ENCODE measurements at regions not wholly inside any gene's neighbourhood (a gene's known extent, or its start where the extent isn't known, plus 50 kb on each side); places are given as distances from the start of the nearest gene placed in this dataset.

DNA sequence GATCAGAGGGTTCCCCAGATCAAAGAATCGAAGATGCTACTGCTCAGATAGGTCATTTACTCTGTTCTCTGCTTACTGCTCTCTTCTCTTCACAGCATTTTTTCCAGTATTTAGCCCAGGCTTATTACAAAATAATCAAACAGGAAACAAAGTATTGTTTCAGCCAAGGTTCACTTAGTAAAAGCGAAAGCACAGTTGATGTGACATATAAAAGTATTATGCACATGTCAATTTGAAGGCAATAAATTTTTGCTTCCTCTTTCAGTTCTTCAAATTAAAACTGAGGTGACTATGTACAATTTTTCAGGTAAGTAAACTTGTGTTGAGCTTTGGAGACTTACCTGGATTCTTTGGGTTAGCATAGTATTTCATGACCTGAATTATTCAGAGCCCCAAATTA is 262.8 kb upstream of the CHST9 start:
- no peak for DNase-seq

DNA sequence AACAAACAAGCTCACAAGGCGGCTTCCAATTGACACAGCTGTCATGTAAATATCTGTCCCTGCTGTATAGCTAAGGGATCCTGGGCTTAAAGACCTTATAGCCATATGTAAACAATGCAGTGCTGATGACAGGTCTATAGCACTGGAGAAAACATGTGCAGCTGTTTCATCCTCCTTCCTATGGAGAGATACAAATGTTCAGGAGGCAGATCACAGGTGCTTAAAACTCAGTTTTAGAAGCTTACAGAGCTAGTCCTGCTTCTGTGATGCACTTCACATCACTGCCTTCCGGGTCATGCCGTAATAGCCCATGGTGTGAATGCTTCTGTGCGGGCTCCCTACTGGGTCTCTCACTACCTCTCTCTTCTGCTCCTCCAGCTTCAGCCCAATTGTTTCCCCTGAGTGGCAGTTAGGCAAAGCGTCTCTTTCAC is 262.4 kb upstream of the CHST9 start:
- DNase-seq, result no peak

DNA sequence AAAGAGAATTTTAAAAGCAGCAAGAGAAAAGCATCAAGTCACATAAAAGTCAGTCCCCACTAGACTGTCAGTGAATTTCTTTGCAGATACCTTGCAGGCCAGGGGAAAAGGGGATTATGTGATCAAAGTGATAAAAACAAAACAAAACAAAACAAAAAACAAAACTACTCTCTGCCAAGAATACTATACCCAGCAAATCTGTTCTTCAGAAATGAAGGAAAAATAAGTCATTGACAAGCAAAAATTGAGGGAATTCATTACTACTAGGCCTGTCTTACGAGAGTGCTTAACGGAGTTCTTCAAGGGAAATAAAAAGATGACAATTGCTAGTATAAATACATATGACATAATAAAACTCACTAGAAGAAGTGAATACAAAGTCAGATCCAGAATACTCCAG is 245.5 kb upstream of the CHST9 start:
- no peak for DNase-seq

DNA sequence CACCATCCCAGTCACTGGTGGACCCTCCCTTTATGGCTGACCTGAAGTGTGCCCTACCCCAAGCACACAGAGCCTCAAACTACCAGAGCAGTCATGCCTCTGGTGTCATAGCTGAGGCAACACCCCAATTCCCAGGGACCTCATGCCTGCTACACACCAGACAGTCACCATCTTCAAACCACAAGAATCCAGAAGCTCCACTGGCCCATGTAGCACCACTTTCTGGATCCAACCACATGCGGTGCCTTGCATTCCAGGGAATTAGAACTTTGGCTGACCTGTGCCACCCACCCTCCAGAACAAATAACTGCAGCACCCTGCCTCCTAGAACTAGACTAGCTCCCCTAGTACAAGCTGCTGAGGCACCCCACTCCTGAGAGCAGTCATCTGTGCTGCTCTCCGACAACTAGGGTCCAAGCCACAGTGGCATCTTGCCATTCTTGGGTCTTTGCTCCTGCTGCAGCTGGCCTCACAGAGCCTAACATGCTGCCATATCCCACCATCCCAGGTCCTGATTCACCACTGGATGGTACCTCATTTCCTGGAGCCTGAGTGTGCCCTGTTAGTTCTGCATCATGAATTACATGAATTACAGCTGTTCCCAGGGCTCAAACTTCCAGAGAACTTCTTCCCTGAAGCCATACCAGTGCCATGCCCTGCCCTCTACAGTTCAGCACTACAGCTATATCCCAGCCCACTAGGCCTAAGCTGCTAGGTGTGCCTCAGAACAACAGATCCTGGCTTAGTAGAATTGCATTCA is 243.8 kb upstream of the CHST9 start:
- no peak for DNase-seq

DNA sequence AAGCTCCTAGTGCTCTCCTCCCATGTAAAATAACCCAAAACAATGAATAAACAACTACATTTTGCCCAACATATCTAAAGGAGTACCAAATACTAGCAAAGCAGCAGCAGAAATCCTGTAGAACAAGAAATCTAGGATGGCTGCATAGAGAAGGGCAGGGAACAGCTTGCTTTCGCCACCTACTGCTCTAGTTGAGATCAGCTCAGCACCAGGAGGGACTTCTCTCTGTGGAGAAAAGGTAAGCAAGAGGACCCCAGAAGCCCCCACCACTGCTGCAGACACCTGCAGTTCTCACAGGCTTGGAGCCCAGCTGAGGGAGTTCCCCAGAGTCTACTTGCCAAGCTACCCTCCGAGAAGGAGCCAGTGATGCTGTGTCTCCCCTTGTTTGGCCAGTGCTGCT is 243.0 kb upstream of the CHST9 start:
- DNase-seq, result no peak

DNA sequence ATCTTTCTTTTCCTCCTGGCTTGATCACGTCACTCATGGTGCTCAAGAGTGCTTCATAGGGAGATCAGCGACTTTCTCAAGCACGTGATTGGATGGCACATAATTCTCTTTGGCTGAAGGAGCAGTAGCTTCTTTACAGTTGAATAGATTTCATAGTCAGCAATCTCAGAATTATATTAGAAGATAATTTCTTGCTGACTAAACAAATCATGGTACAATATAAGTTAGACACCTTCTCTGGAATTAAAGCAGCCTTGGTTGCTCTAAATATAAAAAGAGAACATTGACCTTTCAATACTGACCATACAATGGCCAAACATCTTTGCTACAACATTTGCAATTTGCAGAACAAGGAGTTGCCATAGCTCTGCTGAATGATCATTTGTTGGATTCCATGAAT is 238.5 kb upstream of the CHST9 start:
- no peak for DNase-seq

DNA sequence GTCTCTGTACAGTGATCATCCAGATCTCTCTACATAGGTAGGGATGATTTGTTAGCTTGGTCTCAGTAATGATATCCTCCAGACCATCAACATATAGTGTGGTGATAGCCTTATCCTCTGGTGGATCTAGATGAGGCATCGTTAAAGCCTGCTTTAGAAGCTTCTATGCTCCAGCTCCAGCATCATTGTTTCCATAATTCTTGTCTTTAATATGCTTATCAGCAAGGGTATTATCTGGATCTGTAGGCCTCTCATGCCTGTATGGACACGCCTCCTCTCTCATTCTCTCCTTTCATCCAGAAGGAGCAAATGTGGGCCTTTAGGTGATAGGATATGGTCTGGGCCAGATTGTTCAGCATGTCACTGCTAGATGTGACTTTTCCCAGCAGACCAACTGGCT is 234.5 kb upstream of the CHST9 start:
- no peak for DNase-seq

DNA sequence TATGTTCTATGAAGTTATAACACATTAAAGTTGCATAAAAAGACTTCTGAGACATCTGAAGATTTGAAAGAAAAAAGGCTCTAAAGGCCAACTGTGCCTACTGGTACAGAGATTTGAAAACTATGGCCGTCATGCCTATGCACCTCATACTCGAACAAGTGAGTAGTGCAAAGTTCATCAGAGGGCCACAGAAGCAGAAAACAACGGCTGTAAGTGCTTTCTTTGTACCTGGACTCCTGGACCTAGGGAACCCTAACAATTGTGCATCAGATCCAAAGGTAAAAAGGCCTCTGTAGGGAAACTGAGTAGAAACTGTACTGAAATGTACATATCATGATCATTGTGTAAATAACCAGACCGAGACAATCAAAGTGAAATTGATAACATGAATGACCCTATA is 230.4 kb upstream of the CHST9 start:
- DNase-seq, result no peak

DNA sequence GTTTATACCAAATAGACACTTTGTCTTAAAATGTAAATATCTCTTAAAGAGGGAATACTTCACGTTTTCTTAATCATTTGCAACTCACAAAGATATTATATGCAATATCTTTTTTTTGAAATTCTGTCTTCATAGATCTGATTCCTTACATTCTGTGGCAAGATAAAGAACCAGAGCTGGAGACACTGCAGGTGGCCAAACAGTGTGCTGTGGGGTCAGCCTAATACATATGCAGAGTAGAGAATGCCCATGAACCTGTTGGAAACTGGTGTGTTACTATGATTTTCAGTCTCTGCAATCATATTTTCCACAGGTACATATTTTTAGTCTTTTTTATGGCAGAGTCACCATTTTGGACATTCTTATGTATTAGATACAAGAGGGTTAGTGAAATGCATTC is 229.6 kb upstream of the CHST9 start:
- DNase-seq, result no peak

DNA sequence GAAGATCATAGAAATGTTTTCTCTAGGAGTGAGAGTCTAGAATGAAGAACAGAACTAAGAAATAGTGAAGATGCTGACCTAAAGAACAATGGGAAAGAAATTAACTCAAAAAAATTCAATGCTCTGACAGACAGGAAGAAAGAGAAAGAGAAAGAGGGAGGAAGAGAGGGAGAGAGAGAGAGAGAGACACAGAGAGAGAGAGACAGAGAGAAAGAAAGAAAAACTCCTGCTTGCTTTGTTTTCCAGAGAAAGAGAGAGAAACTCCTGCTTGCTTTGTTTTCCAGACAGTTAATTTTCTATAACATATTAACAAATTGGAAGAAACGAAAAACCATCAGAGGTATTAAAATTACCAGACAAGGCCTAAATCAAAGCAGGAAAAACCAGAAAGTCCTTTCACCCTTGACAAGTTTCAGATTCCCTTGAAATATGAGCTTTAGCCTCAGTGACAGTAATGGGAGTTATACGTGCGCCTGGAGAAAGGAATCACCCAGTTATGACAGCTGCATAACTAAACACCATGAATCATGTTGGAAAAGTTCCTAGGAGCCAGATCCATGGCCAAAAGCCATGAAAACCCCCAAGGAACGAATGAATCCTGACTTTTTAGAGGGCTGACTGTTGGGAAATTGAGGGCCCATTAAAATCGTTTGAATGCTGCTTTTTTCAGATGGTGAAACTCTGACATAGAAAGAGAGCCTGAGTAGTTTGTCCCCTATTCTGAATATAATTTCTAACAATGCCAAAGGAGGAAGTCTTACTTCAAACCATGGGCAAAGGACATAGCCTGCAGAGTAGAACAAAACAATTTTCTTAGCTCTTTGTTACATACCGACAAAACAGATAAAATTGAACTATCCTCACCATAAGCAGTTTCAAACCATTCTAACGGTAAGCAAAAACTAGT is 228.6 kb upstream of the CHST9 start:
- DNase-seq, result no peak

DNA sequence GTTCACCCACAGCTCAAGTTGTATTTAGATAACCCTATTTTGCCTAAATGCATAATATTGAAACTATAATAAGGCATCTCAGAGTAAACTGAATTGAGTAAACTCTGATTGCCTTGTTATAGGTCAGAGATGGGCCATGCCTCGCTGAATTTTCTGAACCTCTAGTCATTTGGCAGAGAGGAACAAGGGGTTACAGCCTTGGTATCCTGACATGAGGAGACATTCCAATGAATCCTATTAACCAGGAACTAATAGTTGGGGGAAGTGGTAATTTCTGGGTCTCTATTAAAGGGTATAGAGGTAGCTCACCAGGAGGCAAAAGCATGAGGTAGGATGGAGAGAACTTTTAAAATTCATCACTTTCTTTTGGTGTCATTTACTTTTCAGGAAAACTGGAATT is 227.4 kb upstream of the CHST9 start:
- DNase-seq, result no peak

DNA sequence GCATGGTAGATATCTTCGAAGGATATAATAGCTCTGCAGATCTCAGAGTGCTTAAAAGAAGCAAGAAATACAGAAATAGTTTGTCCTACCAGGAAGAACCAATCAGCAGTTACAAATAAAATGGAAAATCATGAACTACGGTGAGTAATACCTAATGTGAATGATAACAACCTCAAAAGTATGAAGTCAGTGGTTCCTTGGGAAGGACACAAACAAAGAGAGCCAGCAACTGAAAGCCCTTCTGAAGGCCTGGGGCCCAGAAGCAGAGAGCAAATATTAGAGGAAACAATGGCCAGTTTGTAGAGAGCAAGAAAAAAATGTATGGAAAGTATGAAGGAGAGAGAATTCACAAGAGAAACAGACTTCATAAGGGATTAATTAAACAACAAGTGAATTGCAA is 226.8 kb upstream of the CHST9 start:
- DNase-seq, result no peak

DNA sequence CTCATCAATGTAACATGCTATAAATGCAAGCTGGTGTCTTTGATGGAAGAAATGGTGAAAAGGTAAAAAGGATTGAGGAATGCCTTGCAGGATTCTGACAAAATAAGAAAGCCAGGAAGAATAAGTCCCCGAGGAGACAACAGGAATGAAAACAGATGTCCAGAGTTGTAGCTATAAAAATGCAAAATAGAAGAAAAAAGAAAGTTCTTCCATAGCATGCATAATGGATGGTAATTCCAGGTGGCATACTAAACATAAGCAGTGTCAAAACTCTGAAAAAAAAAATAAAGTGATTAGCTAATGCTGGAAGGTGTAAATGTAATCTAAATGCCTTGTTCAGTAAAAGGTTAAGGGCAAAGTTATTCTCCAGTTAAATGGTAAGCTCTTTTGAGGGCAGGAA is 225.9 kb upstream of the CHST9 start:
- no peak for DNase-seq

DNA sequence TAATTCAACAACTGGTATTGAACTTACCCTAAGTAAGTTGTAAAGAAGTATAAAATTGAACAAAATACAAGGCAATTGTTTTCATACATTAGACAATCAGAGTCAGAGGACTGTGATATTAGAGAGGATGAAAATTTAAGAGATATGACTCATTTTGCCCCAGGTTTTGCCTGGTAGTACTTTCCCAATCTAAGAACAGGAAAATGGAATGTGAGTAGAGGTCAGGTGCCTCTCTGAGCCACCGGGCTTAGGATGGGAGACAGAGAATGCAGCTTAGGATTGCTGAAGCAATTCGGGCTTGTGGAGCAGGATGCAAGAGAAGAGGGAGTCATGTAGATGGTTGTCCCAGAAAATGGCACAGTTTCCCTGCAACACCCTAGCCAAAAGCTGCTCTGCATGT is 219.7 kb upstream of the CHST9 start:
- DNase-seq, result no peak

DNA sequence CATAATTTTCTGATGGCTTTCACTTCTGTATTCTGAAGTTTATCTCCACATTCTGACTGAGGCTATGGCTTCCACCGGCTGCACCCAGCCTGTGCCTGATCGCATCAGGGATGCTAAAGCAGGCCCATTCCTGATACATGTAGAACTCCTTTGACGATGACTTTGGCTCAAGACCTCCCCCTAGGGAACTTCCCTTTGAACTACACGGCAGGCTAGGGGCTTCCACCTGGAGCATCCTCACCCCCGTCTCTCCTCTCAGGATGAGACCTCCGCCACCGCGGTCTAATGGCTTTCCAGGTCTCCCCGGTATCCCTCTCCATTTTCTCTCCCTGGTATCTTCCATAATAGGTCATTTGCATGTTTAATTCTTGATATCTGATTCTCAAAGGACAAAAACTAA is 214.9 kb upstream of the CHST9 start:
- no peak for DNase-seq

DNA sequence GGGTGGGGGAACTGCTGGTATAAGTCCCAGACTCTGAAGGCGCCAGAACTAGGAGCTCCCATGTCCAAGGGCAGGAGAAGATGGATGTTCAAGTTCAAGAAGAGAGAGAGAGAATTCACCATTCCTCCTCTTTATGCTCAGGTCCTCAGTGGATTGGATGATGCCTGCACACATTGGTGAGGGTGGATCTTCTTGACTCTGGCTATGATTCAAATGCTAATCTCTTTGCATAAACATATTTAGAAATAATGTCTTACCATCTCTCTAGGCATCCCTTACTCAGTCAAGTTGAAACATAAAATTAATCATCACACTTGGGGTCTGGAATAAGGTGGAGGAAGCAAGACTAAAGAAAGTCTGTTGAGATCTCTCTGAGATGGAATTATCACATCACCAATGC is 210.6 kb upstream of the CHST9 start:
- DNase-seq, result no peak

DNA sequence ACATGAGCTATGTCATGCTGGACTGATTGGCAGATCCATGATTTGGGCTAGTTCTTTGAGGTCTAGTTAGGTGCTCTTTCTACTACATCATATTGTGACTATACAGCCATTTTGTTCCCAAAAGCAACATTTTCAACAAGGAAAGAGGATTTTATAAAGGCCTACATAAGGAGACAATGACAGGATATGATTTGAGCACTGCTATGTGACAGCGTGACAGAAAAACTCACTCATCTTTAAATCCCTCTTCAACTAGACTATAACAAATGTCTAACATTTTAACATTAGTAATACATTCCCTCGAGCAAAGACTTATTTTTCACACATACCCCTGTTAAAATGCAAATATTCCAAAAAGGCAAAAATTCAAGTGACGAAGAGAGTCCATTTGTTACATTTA is 209.6 kb upstream of the CHST9 start:
- DNase-seq, result no peak

DNA sequence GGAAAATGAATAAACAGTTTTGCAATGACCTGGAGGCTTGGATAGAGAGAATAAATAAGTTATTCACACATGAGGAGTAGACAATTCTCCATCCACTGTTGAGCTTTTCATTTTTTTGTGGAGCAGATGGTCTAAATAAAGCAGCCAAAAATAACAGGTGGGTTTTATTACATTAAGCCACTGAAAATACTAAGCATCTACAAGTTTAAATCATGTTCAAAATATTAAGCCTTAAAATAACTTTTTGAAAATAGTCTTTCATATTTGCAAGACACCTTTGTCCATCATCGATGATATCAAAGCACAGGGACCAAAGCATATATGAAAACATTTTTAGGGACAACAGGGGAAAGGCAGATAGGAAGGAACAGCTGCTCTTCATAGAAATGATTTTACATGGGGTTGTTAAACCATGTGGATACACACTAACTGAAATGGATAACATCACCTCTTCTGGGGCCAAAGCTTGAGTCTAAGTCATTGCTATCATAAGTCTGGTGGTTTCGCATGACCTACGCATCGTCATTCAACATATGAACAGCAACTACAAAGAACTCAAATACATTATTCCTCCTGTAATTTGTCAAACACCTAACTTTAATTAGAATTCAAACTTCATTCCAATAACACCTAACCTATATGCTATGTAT is 197.6 kb upstream of the CHST9 start:
- no peak for DNase-seq

DNA sequence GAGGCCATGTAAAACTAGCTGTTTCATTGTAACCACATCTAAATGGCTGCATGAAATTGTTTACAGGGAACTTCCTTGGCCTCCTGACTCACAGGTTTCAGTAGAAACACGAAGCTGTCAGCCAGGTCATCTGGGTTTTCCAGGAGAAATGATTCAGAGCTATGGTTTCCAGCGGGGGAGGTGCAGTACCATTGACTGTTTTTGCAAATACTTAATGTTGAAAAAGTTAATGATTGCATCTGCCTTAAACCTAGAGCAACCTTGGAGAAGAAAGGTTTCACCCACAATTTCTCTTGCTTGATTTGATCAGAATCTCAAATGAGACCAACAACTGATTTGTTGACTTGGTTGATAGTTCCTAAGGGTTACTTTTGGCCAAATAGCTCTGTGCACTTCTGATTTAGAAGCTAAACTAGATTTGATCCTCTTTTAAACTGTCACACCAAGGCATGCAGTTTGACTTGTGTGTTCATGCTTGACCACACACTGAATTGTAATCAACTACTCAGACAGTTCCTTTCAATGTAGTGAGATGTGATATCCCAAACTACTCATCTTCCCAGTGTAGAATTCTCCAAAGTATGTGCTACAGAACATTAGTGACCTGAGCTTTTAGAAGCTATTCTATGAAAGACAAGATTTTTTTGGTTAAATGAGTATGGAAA is 193.5 kb upstream of the CHST9 start:
- DNase-seq, result no peak

DNA sequence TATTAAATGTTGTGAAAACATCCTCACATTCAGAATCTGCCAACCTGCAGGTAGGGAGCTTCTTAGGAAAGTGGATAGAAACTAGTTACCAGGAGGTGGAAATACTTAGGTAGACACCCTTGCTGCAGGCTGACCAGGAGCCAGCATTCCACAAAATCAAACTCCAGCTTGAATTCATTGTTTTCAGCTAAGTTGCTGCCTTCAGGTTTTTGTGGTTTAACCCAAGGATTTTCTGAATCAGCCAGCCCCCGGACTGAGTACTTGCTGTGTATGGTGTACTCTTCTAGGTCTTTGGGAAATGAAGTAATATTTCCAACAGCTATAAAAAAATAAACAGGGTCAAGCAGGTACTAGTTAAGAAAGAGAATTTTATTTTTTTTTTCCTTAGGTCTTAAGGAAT is 192.1 kb upstream of the CHST9 start:
- no peak for DNase-seq

DNA sequence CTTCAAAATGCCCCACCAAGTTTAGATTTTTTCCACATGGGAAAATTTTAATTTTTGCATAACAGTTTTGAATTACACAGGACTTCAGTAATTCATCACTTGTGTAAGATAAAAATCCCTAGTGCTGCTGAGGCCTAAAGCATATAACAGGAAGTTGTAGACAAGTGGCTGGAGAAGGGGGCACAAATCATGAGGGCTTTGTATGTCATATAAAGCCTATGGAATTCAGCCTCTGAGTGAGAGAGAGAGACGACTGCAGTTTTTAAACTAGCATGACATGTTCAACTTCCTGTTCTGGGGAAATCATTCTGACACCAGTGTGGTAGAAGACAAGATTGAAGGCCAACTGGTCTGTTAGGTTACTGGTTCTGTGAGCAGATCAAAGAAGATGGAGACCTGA is 187.3 kb upstream of the CHST9 start:
- DNase-seq, result peak; percentile 32 to 35

DNA sequence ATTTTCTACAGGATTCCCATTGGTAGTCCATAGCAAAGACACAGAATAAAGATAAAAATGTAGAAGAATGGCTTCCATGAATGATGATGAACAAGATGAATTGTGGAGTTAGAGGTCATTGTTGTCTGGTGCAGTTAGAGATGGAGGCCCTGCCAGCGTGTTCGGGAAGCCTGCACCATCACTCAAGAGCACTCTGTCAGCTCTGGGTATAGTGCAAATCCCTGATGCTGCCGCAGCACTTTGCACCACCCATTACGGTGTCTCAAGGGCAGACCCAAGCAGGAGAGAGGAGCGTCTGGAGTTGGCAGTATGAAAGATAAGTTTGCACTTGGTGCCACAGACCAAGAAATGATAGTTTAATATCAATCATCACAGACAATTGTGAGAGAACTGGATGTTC is 181.6 kb upstream of the CHST9 start:
- no peak for DNase-seq

DNA sequence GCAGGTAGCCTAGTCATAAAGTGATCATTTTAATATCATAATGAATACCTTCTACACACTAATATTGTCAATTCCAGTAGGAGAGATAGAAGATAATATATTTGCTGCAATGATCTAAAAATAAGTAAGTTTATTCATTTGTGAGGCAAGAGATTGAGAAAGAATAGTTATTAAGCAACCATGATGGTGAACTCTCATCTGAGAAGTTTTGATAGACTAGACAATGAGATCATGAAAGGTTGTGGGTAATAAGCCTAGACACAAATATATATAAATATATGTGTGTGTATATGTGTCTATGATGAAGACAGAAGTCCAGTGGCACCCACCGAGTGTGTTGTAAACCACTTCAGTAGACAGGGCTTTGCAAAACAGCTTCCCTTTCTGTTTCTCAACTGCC is 181.0 kb upstream of the CHST9 start:
- no peak for DNase-seq

Data from Kasumi-1 (cell line).